ENCODE measurements at regions not wholly inside any gene's neighbourhood (a gene's known extent, or its start where the extent isn't known, plus 50 kb on each side); places are given as distances from the start of the nearest gene placed in this dataset.

GRCh38 chr1:193979219-193979618 lies 792.8 kb upstream of the B3GALT2 start (continued):
- TF ChIP-seq ZNF274 (IDR thresholded peaks at IDR 0.05; ENCODE audit: insufficient read depth, insufficient read length), result no peak

GRCh38 chr1:193974286-193974798 lies 787.9 kb upstream of the B3GALT2 start:
- BruUV-seq (replicated peaks), result no TSS peak
- no peak for DNase-seq (ENCODE audit: low read depth, low spot score)
- ChIA-PET CTCF (no interaction called here), SMC1A (ENCODE audit: uncharacterized antibody, unreplicated experiment) (no interaction called here), POLR2A (no interaction called here), RAD21 (ENCODE audit: unreplicated experiment) (no interaction called here)
- 65% methylated on average over 3 of the region's 3 CpGs for WGBS (ENCODE audit: insufficient coverage, insufficient replicate concordance, low lambda C conversion rate, missing lambda C conversion rate)
- intact Hi-C loops (cut with micrococcal nuclease; ENCODE audit: unreplicated experiment) (no loop called here), in situ Hi-C loops (cut with MboI) (no loop called here)
- Histone ChIP-seq H2AFZ (ENCODE audit: control insufficient read depth, low read depth, low read length) (no peak overlapping the region), H4K20me1 (ENCODE audit: control insufficient read depth, insufficient read depth) (no peaks in the 10 kb centered on the region), H3K27me3 (replicated peaks in 1 of 2; ENCODE audit: control insufficient read depth in 2 of 2, insufficient read depth in 2 of 2, low read length in 1 of 2) (no peaks in the 10 kb centered on the region), H3K9ac (ENCODE audit: control insufficient read depth, insufficient read depth, low read length) (no peak overlapping the region), H3K9me3 (replicated peaks; ENCODE audit: control insufficient read depth, insufficient read depth, low read length) (no peaks in the 10 kb centered on the region), H3K4me1 (ENCODE audit: control insufficient read depth, insufficient read depth, low read length) (no peaks in the 10 kb centered on the region), H3K4me3 (no peak overlapping the region), H3K79me2 (ENCODE audit: control insufficient read depth, insufficient read depth, low read length) (no peaks in the 10 kb centered on the region), H3K36me3 (ENCODE audit: control insufficient read depth in 2 of 2, insufficient read depth in 2 of 2, low read length in 1 of 2) (no peaks in the 10 kb centered on the region), H3K4me2 (ENCODE audit: control insufficient read depth, insufficient read depth) (no peak overlapping the region), H3K27ac (ENCODE audit: control insufficient read depth, insufficient read depth) (no peak overlapping the region)
- ATAC-seq, result no peak
- no peak for FAIRE-seq
- TF ChIP-seq YY1 (IDR thresholded peaks at IDR 0.05; ENCODE audit: low read depth, low read length), result no peak
- no peak for TF ChIP-seq ETV6 (conservative IDR thresholded peaks at IDR 0.05 in 1 of 2, IDR thresholded peaks at IDR 0.05 in 1 of 2; ENCODE audit: borderline replicate concordance in 1 of 2, low read depth in 1 of 2)
- TF ChIP-seq ZNF687 (IDR thresholded peaks at IDR 0.05), result no peak
- TF ChIP-seq SUZ12 (IDR thresholded peaks at IDR 0.05; ENCODE audit: unreplicated experiment), result no peak
- no peak for TF ChIP-seq CBX3 (IDR thresholded peaks at IDR 0.05; ENCODE audit: borderline replicate concordance, low read depth)
- TF ChIP-seq ZSCAN29 (IDR thresholded peaks at IDR 0.05), result no peak
- TF ChIP-seq NFYB (IDR thresholded peaks at IDR 0.05; ENCODE audit: insufficient read depth, low read depth, low read length), result no peak
- no peak for TF ChIP-seq ELK1 (IDR thresholded peaks at IDR 0.05; ENCODE audit: low read depth, low read length)
- no peak for TF ChIP-seq NFIC (IDR thresholded peaks at IDR 0.05; ENCODE audit: low read depth, low read length)
- TF ChIP-seq NR2C1 (IDR thresholded peaks at IDR 0.05), result no peak
- no peak for TF ChIP-seq RUNX3 (IDR thresholded peaks at IDR 0.05; ENCODE audit: low read length)
- TF ChIP-seq ZNF592 (IDR thresholded peaks at IDR 0.05), result no peak
- no peak for TF ChIP-seq EED (IDR thresholded peaks at IDR 0.05; ENCODE audit: low read depth)
